SK-N-MC (cell line): ENCODE measurements at regions not wholly inside any gene's neighbourhood (a gene's known extent, or its start where the extent isn't known, plus 50 kb on each side); places are given as distances from the start of the nearest gene placed in this dataset.

Source experiments
- EZH2 ChIP-seq: fragments of 200-600 bp; sonication (generic); IDR thresholded peaks from one replicate; pipeline ENCODE4 v1.6.1; 2017; ENCODE audit warnings: antibody characterized with exemption
- POLR2AphosphoS5 ChIP-seq: IDR thresholded peaks from 2 replicates; pipeline ENCODE4 v1.6.1; 2012; ENCODE audit warnings: mild to moderate bottlenecking, low read depth, low read length, borderline replicate concordance

DNA sequence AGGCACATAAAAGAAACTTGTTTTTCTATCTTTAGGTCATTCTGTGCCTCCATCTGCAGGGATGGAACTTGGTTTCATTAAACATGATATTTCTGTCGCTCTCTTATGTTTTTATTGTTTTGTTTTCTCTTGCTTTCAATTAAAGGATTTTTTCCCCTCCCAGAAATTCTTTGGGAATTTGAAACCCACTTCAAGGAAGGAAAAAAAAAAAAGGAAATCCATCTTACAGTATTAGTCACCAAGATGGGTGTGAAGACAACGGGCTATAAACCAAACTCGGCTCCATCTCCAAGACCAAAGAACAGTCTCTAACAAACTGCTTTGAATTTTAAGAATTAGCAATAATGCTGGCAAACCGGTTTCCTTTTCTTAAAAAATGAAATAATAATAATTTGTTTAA, 244.1 kb downstream of the BCL11A start:
- no peak for TF ChIP-seq EZH2
- no peak for TF ChIP-seq POLR2AphosphoS5
